Hematopoietic multipotent progenitor cell treated with erythropoietin and hydrocortisone succinate and interleukin-3 and kit ligand, for 4 days (in vitro differentiated cells): ENCODE measurements at regions not wholly inside any gene's neighbourhood (a gene's known extent, or its start where the extent isn't known, plus 50 kb on each side); places are given as distances from the start of the nearest gene placed in this dataset.
A peak's percentile ranks its signal among the peaks of the same experiment; 100 is the strongest.

Source experiments
- DNase-seq: peaks from one replicate; pipeline ENCODE4 v3.0.0-alpha.2; 2015

DNA sequence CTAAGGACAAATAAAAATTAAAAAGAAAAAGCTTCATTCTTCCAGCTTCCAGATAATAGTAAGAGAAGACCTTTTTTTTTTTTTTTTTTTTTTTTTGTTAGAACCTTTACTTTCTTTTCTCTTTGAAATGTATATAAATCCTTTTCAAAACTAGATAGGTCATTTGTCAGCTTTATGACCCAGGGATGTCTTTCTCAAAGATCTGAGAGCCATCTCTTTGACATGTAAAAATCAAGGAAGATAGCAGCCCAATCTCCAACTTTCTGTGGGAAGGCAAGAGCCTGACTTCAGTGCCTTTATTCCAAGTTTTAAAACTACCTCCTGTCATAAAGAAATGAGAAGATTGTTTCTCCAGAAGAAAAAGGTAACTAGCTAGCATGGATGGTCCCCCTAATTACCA is 203.3 kb upstream of the LRFN5 start:
- no peak for DNase-seq

DNA sequence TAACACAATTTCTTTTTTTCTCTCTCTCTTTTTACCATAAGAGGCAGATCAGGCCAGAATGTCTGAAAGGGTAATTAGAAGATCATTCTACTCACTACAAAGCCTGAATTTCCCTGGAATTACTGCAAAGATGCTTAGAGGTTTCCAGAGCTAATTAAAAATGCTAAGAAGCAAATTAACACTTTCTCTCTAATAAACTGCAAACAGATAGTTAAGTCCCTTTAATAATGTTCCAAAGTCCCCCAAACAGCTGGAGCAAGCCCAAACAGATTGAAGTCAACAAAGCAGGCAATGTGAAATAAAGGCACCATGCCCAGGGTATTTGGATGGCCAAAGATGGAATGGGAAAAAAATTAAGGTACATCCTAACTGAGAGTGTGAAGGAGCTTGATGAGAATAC is 208.8 kb upstream of the LRFN5 start:
- no peak for DNase-seq

DNA sequence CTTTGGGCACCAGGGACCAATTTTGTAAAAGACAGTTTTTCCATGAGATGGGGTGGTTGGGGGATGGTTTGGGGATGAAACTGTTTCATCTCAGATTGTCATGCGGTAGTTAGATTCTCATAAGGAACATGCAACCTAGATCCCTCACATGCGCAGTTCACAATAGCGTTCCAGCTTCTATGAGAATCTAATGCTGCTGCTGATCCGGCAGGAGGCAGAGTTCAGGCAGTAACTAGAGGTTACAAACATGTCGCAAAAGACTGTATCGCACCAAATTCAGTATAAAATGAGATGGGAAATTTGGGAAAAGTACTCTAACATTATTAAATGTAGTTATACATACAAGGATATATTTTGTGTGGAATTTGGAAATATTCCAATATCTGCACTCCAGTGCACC is 213.2 kb upstream of the LRFN5 start:
- no peak for DNase-seq

DNA sequence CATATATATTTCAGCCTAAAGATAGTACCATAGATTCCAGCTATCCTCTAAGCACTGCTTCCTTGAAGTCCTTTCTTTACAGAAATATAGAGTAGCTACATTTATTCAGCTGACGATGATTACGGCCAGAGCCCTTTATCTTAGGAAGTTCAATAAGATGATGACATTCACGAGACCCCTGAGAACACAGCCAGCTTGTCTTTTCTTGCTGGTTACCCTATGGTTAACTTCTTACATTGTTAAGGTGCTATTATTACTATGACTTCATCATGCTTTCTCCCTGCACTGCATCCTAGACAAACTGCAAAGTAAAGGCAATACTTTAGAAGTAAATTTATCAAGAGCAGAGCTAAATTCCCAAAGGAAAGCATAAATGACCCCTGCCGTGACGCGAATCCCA is 214.4 kb upstream of the LRFN5 start:
- no peak for DNase-seq

DNA sequence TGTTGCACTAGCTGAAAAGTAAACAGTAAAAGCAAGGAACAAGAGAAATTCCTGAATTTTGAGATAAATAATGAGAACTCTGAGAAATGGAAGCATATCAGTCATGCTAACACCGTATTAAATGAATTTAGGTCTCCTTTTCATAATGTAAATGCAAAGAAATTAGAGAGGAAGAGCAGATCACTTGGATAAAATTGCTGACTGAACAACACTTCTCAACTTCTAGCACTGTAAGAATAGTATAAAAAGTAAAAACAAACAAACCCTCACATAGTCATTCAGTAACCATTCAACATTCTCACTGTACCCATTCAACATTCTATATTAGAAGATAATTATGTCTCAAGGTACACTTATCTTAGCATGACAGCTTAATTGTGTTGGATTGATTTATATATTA is 217.3 kb upstream of the LRFN5 start:
- DNase-seq = no peak

DNA sequence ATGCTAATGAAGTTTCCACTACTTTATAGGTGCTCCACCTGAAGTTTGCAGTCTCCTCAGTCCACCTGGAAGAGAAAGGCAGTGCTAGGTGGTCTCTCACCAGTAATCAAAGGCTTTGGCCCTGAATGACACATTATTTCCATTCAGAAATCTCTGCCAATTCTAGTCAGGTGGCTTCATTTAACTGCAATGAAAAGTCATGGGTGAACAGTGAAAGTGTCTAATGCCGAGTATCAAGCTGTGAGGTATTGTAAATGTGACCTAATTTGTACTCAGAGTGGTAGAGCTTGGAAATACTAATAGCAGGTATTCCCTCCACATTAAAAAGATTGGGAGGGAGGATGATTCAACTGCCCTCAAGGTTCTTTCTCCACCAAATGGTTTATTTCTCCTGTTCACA is 220.9 kb upstream of the LRFN5 start:
- no peak for DNase-seq

DNA sequence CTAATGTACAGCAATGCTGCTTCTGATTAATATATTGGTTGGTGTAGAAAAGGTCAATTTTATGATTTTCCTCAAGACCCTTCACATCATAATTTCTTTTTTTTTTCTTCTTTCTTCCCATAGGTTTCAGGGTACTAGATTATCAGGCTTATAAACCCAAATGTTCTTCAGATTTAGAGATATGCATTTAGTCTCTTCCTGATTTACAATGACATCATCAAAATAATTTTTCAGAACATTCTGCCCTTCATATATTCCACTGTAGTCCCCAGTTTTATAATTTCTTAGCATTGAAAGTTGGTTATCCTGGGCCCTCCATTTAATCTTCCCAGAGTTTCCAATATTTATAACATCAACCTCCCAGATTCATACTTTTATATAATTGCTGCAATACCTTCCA is 226.7 kb upstream of the LRFN5 start:
- no peak for DNase-seq

DNA sequence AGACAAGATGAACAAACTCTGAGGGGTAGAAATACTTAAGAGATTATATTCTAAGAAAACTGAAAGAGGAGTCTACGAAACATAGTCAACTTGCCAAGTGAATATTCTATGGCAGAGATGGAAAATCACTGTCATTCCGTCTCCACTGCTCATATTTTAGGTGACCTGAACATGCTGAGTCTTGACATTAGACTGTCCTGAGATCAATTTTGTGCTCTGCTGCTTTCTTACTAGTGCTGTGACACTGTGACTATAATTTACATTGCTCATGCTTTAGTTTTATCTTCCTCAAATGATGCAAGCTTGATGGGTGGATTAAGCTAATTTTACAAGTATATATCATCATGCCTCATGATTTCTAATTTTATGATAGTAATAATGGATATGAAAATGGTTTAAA is 228.2 kb upstream of the LRFN5 start:
- DNase-seq = no peak

DNA sequence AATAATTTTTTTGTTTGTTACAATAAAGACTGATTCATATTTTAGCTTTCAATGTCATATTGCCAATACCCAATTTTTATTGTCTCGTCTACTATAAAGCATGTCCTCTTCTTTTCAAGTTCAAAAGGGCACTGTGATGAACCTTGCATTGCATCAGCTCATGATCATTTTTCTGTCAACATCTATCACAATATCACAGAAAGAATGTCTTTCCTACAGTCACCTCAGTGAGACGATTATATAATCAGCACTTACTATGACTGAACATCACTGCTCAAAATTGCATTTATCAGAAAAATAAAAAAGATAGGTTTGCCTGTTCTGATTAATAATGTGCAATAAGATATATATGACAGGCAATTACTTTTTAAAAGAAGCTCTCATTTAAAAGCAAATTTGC is 228.7 kb upstream of the LRFN5 start:
- no peak for DNase-seq

DNA sequence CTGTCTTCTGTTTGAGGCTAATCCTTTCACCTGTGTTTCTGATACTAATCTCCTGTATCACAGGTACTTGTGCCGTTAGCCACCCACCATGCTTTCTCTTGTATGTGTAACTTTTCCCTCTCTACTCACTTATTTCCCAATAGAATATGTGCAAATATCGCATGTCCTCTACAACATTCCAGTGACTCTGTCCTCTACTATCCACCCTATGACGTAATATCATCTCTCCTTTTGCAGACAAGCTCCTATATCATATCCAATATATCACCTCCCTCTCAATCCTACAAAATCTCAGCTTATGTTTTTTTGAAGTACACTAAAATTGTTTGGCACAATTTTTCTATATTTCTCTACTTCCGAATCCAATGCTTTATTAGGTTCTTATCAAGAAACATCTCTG is 232.6 kb upstream of the LRFN5 start:
- DNase-seq = no peak

DNA sequence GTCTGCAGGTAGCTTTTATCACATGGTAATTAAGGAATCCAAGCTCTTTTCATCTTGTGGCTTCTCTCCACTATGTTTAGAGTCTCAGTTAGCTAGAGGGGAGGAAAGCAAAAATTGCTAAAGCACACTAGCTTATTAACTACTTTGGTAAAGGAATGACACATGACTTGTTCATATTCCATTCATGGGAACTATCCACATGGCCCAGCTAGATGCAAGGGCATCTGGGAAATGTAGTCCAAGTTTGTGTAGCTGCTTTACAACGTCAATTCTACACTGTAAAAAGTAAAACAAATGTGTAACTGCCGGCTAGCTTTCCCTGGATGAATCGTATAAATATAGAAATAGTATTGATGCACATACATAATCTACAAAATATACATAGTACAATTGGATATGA is 244.5 kb upstream of the LRFN5 start:
- no peak for DNase-seq

DNA sequence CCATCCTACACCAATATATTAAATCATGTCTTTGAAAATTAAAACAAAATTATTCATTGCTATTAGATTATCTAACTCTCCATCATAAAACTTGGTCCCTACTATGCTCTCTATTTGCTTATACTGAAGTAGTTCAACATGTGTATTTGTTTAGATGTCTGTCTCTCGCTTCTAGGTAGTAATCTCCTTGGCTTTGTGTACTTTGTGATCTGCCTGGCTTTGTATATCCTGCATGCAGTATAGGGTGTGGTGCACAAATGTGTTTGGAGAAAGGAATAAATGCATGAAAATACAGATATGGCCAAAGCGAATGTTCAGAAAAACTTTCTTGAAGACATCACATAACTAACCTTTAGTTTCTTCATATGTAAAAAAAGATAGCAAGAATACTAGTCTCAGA is 246.6 kb upstream of the LRFN5 start:
- no peak for DNase-seq

DNA sequence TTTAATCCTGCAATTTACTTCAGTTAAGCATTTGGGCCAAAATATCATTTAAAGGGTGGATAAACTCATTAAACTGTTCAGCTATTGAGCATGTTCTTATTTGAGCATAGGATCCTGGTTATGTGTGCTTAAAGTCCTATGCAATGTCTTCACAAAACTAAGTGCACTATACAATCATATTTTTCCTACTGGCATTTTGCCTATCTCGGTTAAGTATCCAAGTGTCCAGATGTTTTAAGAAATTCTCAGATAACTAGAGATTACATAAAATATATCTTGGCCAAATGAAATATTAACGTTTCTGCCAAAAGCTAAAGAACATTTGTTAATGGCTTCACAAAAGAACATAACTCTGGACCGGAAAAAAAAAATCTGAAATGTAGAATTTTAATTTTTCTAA is 250.8 kb upstream of the LRFN5 start:
- DNase-seq = no peak

DNA sequence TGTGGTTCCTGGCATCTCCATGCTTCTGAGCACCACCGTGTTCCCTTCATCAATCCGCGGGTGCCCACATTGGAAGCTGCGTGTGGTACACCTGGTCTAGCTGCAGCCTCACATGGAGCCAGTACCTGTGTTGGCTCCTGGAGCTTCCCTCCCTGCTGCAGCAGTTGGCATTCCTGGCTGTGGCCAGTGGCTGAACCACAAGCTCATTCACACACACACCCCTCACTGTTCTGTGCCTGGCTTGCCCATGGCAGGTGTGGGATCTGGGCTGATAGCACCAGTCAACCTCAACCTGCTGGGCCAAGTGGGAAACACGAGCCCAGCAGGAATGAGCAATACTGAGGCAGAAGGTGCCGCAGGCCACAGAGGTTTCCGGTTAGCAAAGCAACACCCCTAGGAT is 256.2 kb upstream of the LRFN5 start:
- no peak for DNase-seq

DNA sequence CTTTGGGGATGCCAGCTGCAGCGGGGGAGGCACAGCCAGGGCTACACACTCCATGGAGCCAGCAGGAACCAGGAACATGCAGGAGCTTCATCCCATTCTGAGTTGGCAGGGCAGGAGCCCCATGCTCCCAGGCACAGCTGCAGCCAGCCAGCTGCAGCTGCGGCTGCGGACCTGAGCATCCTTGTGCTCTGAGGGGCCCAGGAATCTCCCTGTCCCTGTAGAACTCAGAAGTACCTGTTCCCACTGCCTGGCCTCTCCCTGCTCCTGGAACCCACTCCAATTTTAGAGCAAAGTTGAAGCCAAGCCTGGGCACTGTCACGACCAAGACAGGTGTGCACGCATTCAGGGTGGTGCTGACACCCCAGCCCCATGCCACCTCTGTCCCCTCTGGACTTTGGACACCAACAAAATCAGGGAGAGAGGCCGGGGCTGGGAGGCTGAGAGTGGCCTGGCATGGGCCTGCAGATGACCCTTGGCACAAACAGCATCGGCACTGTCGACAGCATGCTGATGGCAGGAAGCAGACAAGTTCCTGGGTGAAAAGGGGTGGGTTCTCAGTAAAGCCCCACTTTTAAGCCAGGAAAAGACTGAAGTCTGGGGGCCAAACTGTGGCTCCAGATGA is 257.3 kb upstream of the LRFN5 start:
- no peak for DNase-seq

DNA sequence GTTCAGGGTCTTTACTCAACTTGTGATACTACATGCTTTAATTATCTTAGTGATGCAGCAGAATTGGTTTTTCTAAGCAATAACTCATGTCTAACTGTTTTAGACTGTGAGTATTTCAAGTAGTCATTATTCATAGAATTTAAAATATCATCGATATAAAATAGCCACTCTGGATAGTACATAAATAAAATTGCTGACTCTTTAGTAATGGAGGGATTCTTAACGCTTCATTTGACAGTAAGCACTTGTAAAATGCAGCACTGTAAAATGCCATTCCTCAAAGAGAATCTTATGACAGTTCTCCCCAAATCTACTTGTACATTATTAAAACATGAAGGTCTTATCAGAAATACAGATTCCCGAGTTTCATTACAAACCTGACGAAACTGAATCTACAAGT is 262.8 kb upstream of the LRFN5 start:
- no peak for DNase-seq

DNA sequence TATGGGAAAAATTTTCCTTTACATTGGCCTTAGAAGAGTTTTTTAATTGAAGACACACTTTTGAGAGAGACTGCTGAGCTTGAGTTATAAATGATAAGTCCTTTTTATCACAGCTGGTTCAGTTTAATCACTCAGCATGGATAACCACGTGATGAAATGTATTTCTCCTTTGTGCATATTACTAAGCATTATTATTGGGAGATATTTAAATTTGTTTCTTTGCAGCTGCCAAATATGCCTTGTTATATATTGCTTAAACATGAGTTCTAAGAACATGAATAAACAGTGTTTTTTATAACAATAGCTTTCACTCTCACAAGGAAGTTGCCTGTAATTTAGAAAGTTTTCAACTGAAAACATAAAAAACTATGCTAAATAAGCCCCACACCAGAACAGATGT is 293.5 kb upstream of the LRFN5 start:
- DNase-seq = no peak

DNA sequence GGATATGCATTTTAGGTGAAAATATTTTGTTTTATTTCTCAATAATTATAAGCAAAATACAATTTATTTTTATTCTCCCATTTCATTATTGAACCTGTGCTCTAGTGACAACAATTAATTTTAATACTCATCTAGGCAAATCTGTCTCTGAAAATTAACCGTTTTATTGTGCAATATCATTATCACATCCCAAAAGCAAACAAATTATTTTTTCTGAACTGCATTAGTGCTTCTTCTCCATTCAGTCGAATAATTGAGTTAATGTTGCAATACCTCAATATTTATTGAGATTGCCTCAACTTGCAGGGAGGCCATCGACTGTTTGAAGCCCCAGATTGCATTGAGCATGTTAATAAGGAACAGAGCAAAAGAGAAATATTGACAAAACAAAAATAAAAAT is 303.2 kb upstream of the LRFN5 start:
- DNase-seq = no peak

DNA sequence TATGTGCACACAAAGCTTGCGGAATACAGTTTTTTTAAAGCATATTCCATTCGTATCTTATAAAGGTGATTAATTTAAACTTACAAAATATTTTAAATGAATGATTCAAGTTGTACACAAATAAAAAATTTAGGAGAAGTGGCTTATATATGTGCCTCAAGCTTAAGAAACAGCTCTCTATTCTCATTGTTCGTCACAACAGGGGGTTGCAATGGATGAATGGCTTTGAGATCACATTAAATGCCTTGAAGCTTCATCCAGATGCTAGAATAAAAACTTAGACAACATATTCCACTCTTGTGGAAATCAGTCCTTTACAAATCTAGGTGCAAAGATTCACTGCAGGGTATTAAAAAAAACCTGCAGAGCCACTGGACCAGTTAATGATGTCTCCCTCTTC is 303.9 kb upstream of the LRFN5 start:
- DNase-seq = no peak

DNA sequence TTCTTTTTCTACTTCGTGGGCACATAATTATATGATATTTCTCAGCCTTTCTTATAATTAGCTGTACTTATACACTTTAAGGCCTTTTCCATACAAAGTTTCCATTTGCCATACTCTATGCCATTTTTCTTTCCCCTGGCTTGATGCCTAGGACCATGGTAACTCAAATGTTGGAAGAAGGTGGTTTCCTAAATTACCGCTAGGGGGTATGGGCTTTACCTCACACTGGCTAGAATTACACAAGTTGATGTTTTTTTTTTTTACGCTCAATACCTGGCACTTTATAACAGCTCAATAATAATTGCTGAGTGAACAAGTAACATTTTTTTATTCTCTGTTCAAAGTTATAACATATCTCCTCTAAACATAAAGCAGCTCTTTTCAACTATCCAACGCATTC is 306.8 kb upstream of the LRFN5 start:
- no peak for DNase-seq

DNA sequence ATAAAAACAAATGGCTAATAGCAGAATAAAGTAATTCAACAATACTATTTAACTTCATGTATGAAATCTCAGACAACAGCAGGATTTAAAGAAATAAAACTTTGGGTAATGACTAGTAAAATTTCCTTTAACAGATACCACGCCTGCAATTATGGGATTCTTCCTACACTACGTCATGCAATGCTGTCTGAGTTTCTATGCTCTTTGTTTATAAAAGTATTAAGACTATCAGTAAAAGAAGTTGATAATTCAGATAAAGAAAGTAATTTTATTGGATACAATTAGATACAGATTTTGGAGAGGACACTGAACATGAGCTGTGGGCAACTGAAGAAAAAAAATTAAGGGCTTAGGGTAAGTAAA is 308.4 kb upstream of the LRFN5 start:
- no peak for DNase-seq

DNA sequence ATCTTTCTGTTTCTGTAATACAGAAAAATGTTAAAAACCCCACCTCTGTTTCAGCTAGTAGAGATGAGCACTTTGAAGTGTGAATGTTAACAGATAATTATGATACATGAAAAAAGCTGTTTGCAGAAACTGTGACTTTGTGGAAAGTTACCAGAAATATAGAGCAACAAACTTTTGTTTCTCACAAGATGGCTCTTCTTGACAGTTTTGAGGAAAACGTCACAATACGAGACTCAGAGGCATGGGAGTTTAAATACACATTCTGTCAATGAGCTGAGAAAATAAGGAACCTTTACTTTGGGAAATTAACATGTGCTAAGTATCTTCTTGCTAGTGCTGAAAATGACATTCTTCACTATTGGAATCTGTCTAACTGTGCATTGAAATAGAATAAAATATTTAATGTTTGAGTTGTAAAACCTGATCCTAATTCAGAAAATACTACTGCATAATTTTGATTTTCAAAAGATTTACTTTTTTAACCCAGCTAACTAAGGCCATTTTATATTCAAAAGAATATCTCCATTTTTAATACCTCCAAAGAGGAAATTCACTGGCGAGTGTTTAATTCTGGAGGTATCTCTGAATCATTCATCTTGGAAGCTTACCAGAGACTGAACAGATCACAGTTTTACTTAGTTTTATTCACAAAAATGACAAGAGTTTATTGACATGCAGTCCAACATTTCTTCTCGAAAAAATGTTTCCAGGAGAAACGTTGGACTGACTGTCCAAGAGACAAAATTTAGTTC is 308.9 kb upstream of the LRFN5 start:
- no peak for DNase-seq

DNA sequence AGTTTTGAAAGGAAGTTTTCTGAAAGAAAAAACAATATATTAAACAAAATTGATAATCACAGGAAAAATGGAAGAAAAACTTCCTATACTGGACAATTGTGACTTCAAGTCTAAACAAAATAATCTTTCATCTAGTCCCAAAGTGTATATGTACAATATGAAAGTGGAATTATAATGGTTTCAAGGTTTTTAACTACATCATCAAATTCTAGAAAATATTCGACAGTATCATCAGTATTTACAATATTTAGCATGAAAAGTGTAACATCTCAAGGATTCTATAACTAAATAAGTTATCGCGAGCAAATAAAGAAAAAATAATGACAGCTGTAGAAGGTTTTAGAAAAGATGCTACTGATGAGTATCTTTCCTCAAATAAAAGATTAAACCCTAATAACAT is 310.9 kb upstream of the LRFN5 start:
- no peak for DNase-seq

DNA sequence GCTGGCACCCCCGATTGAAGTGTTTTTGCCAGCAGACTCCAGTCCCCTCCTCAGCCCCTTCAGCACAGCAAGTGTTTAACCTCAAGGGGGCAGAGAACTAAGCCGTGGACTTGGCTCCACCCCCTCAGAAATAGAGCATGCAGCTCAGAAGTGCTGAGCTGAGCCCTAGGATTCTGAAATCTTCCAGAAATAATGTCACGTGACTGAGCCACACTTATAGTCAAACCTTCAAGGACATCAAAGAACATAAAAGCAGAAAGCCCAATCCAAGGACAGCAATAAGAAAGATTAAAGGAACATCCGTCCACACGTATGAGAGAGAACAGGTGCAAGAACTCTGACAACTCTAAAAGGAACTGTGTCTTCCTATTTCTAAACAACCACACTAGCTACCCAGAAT is 317.7 kb upstream of the LRFN5 start:
- DNase-seq = no peak

DNA sequence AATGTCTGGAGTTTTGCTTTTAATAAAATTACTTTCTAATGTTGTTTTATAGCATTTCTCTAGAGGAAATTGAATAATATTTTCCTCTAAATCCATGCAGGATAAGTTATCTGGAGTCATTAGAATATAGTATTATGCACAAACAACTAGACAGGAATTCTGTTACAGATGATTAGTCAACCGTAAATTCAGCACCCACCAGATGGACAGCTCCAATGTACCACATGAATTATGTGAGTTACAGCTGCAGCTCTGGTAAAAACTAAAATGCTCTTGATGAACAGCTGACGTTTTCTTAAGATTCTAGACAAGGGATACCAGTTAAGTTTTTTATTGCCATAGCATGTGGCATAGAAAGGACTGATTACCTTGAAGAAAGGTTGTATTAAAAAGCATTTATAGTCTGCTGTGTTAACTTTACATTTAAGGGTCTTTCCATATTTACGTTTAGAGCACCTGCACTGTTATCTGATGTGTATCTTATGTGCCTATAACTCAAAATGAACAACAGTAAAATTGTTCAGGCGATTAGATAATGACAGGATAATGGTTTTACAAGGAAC is 321.4 kb upstream of the LRFN5 start:
- peak; percentile 54 for DNase-seq
